GM18502 (cell line): ENCODE measurements at regions not wholly inside any gene's neighbourhood (a gene's known extent, or its start where the extent isn't known, plus 50 kb on each side); places are given as distances from the start of the nearest gene placed in this dataset.
"Not testable (repeated sequence)": the region's sequence is repeated elsewhere in the genome, so short reads cannot be mapped to it uniquely, and the experiment has no call there.

ENCODE experiments used
- ATAC-seq: cut with Tn5 transposase; IDR thresholded peaks from one replicate; pipeline ENCODE4 v1.9.1; 2021; ENCODE audit warnings: mild to moderate bottlenecking; ENCODE audit not compliant: unreplicated experiment, poor library complexity

GRCh38 chrX:114097427-114097826, 486.5 kb upstream of the HTR2C start:
- no peak for ATAC-seq

GRCh38 chrX:114095789-114096188, 488.1 kb upstream of the HTR2C start:
- no peak for ATAC-seq

DNA sequence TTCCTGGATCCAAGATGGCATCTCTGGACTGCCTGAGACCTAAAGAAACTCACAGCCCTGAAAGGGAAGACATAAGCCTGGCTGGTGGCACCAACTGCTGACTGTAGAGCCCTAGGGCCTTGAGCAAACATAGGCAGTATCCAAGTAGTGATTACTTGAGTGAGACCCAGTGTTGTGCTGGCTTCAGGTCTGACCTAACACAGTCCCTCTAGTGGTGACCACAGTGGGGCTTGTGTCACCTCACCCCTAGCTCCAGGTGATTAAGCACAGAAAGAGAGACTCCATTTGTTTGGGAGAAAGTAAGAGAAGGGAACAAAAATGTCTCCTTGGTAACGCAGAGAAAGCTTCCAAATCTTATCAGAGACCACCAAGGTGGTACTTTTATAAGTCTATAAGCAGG, 496.3 kb upstream of the HTR2C start:
- ATAC-seq = no peak

DNA sequence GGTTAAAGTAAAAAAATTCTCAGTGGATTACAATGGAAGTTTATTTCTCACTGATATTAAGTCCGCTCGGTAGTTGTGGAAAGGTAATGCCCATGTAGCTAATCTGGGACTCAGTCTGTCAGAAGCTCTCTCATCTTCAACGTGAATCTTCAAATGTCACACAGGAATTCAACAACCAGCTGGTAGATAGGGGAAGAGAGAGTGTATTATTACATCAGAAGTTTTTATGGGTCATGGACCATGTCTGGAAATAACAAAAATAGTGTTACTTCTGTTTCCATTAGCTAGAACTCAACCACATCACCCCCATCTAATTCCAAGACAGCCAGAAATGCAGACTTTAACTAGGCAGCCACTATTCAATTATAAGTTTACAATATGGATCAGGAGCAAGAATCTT, 506.1 kb upstream of the HTR2C start:
- ATAC-seq = no peak

- no peak for ATAC-seq
Observed at GRCh38 chrX:114075073-114075673, 508.7 kb upstream of the HTR2C start.

DNA sequence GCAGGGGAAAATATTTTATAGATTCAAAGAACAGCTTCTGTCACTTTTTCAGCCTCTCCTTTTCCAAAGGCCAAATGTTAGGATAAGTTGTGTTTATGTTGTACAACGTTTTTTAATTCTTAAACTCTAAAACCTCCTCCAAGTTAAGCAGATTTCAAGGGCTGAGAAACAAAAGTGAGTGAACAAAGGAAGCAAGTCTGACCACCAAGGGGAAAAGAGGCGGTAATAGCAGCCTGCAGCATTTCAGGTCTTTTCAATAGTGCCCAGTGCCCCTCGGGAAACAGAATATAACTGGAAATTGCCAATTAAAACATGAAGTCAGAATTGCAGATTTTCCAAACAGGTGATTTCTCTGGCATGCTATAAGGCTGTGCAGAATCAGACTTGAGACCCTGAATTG, 510.0 kb upstream of the HTR2C start:
- no peak for ATAC-seq

GRCh38 chrX:114071412-114071811, 512.5 kb upstream of the HTR2C start:
- ATAC-seq = no peak

DNA sequence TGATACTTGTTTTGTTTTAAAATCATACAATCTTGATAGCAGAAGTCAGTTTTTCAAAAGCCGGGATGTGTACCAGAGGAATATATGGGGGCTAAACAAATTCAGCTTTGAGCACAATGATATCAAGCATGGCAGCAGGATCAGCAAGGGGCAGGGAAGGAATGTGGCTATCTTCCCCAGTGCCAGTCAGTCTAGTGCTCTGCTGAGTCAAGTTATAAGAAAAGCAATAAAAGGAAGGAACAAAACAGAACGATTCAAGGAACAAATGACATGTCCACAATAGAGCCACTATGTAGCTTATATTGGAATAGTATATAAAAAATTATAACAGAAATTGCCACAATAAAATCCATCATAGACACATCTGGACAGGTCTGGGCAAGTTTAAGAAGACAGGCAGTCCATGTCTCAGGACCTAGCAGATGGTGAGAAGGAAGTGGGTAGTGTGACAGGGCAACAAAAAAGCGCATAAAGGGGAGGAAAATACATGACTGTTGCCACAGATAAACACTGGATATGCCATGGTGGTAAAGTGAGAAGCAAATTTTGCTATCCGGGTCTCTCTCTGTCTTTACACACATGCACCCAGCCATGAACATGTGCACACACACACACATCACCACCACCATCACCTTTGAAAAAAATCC, 518.2 kb upstream of the HTR2C start:
- ATAC-seq = no peak

DNA sequence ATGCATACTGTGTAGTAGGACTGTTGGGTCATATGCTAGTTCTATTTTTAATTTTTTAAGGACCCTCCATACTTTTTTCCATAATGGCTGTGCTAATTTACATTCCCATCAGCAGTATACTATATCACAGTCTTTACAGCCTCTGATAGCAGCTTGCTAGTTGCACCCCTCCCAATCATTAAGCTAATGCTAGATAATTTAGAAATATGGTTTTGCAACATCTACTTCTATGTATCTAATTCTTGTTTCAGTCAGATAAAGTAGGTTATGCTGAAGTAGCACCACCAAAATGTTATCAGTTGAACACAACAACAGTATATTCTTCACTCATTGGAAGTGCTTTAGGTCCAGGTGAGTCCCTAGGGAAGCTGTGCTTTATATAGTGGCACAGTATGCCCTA, 522.7 kb upstream of the HTR2C start:
- ATAC-seq = no peak

- no peak for ATAC-seq
Observed at GRCh38 chrX:114058988-114059418, 524.9 kb upstream of the HTR2C start.

- not testable (repeated sequence) for ATAC-seq
Observed at GRCh38 chrX:114057422-114057821, 526.5 kb upstream of the HTR2C start.

- no peak for ATAC-seq
Observed at GRCh38 chrX:114051667-114052315, 532.1 kb upstream of the HTR2C start.

DNA sequence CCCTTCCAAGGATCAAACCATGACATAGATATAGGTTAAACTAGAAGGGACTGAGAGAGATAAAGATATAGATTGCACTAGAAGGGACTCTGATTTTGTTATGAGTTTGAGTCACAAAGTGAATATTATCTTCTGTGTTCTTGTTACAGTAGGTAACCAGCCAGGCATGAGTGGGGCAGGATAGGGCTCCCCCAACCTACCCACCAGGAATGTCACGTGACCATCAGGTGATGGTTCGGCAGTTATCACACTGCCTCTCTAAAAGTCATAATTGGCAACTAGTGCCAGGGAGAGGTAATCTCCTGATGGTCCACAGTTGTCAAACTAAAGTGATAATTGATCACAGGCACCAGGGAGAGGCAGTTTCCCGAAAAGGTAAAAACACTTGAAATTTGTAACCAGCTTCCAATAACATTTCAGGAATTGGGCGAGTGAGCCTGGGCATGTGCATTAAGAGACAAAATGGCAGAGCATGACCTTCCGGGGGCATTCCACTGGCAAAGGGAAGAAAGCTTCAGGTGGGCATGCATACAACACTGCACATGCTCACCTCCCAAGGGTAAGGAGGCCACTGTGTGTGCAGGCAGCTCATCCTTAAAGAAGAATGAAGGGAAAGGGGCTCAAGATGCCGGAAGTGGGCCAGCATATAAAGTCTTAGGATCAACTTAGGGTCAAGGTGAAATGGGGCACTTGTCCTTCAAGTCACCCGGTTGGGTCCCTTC, 533.6 kb upstream of the HTR2C start:
- no peak for ATAC-seq

DNA sequence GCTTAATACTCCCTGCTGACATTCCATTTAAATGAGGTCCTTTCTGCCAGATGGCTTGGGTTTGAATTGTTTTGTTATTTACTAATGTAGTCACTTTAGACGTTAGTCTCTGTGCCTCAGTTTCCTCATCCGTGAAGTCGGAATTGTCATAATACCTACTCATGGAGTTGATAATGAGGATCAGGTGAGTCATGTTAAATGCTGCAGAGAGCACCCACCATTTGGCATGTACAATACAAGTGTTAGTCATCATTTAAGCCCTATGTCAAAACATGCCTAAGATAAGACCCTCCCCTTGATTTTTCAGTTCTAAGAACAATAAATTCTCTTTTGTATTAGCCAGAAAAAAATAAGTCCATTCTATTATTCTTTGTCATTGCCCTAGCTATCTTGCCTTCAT, 534.8 kb upstream of the HTR2C start:
- no peak for ATAC-seq

GRCh38 chrX:114047558-114047957, 536.3 kb upstream of the HTR2C start:
- no peak for ATAC-seq

GRCh38 chrX:114046695-114047279, 537.1 kb upstream of the HTR2C start:
- ATAC-seq = no peak

DNA sequence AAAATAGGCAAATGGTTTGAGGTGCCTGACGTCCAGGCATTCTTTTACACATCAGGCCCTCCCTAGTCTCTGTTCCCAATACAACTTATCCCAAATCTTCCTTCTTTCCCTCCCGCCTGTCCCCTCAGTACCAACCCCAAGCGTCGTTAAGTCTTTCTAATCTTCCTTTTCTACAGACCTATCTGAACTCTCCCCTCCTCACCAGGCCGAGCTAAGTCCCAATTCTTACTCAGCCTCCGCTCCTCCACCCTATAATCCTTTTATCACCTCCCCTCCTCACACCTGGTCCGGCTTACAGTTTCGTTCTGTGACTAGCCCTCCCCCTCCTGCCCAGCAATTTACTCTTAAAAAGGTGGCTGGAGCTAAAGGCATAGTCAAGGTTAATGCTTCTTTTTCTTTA, 542.4 kb upstream of the HTR2C start:
- not testable (repeated sequence) for ATAC-seq

DNA sequence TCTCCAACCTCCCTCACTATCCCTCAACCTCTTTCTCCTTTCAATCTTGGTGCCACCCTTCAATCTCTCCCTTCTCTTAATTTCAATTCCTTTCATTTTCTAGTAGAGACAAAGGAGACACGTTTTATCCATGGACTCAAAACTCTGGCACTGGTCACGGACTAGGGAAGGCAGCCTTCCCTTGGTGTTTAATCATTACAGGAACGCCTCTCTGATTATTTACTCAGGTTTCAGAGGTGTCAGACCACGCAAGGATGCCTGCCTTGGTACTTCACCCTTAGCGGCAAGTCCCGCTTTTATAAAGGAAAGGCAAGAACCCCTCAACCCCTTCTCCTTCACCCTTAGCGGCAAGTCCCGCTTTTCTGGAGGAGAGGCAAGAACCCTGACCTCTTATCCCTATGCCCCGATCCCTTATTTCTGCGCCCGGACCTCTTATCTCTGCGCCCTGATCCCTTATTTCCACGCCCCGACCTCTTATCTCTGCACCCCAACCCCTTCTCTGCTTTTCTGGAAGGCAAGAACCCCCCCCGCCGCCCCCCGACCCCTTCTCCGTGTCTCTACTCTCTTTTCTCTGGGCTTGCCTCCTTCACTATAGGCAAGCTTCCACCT, 543.1 kb upstream of the HTR2C start:
- ATAC-seq = not testable (repeated sequence)

DNA sequence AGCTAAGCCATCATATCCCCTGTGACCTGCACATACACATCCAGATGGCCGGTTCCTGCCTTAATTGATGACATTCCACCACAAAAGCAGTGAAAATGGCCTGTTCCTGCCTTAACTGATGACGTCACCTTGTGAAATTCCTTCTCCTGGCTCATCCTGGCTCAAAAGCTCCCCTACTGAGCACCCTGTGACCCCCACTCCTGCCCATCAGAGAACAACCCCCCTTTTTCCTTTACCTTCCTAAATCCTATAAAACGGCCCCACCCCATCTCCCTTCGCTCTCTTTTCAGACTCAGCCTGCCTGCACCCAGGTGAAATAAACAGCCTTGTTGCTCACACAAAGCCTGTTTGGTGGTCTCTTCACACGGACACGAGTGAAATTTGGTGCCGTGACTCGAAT, 543.8 kb upstream of the HTR2C start:
- not testable (repeated sequence) for ATAC-seq

GRCh38 chrX:114038358-114038757, 545.5 kb upstream of the HTR2C start:
- no peak for ATAC-seq
